ENCODE measurements at regions not wholly inside any gene's neighbourhood (a gene's known extent, or its start where the extent isn't known, plus 50 kb on each side); places are given as distances from the start of the nearest gene placed in this dataset.

GRCh38 chr10:131559450-131559911 is 248.0 kb upstream of the TCERG1L start:
- Mint-ChIP-seq H3K27me3 (peaks cover 11% of the 10 kb centered on the region), H3K9me3 (ENCODE audit: low read depth) (peaks cover under 1% of the 10 kb centered on the region), H3K4me3 (no peak overlapping the region), H3K36me3 (no peaks in the 10 kb centered on the region), H3K4me1 (ENCODE audit: low read depth) (no peaks in the 10 kb centered on the region), H3K27ac (no peak overlapping the region)

DNA sequence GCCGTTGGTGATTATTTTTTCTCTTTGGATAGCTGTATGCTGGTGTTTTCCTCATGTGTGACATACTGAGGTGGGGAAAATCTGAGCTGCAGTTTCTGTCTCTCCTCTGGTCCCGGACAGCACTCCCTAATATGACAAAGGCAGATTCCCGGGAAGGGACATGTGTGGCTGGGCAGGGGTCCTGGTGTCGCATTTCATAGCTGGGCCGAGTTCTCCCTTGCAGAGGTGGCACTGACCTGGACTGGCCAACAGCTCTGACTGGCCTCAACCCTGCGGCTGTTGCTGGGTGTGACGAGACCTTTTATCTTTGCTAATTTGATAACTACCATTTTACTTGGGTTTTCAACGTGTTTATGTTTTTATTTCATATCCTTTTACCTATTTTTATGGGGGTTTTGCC is 248.6 kb upstream of the TCERG1L start:
- no peak overlapping the region for H3K27ac Mint-ChIP-seq
- H3K9me3 Mint-ChIP-seq (ENCODE audit: low read depth), result peaks cover 6% of the 10 kb centered on the region
- H3K4me1 Mint-ChIP-seq (ENCODE audit: low read depth), result no peaks in the 10 kb centered on the region
- H3K4me3 Mint-ChIP-seq, result no peak overlapping the region
- H3K36me3 Mint-ChIP-seq, result no peaks in the 10 kb centered on the region
- H3K27me3 Mint-ChIP-seq, result peaks cover 11% of the 10 kb centered on the region

DNA sequence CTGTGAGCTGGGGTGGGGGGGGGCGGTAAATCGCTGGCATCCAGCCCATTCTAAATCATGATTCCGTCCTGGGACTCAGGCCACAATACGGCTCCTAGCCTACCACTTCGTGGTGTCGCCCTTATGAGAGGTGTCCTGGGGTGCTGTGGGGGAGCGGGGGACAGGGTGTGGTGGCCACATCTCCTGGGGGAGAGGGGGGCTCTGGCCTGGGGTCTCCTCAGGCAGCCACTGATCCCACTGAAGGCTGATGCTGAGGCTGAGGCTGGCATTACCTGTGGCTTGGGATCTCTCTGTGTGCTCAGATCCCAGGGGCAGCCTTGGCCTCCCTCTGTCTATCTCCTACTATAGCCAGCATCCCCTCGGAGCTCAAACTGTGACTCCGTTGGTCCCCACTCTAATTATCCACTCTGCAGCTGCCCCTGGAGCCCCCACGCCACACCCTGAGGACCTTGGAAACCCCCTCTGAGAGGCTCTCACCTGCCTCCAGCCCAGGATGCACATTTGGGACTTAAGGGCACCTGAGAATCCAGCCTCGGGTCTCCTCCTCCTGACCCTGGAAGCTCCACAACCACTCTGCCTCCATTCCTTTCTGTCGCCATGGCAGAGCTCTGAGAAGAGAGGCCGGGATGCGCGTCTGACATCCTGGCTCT is 249.3 kb upstream of the TCERG1L start:
- Mint-ChIP-seq H3K4me3 (no peak overlapping the region), H3K27ac (no peak overlapping the region), H3K27me3 (peaks cover 11% of the 10 kb centered on the region), H3K4me1 (ENCODE audit: low read depth) (no peaks in the 10 kb centered on the region), H3K36me3 (no peaks in the 10 kb centered on the region), H3K9me3 (ENCODE audit: low read depth) (peaks cover 9% of the 10 kb centered on the region)

DNA sequence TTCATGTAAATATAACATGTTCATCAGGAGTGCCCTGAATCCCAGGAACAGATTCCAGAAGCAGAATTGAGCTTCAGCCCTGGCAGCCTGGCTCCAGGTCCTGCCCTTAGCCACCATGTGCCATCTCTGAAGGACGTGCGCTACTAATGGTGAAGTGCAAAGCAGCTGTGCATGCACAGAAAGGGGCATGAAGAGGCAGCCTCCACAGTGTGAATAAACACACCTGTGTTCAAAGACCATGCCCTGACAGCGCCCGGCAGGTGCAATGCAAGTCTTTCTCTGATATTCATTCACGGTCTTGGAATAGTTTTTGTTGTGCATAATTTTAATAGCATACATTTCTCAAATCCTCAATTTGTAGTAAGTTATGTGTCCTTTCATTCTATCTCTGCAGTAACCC is 250.4 kb upstream of the TCERG1L start:
- H3K27me3 Mint-ChIP-seq, result peaks cover 11% of the 10 kb centered on the region
- peaks cover 9% of the 10 kb centered on the region for H3K9me3 Mint-ChIP-seq (ENCODE audit: low read depth)
- H3K36me3 Mint-ChIP-seq, result no peaks in the 10 kb centered on the region
- H3K27ac Mint-ChIP-seq, result no peak overlapping the region
- H3K4me3 Mint-ChIP-seq, result no peak overlapping the region
- H3K4me1 Mint-ChIP-seq (ENCODE audit: low read depth), result no peaks in the 10 kb centered on the region

- H3K4me1 Mint-ChIP-seq (ENCODE audit: low read depth), result no peaks in the 10 kb centered on the region
- no peaks in the 10 kb centered on the region for H3K36me3 Mint-ChIP-seq
- no peak overlapping the region for H3K4me3 Mint-ChIP-seq
- no peak overlapping the region for H3K27ac Mint-ChIP-seq
- H3K27me3 Mint-ChIP-seq, result peaks cover 11% of the 10 kb centered on the region
- peaks cover 9% of the 10 kb centered on the region for H3K9me3 Mint-ChIP-seq (ENCODE audit: low read depth)
These were observed 251.9 kb upstream of the TCERG1L start for GRCh38 chr10:131563411-131563810.

DNA sequence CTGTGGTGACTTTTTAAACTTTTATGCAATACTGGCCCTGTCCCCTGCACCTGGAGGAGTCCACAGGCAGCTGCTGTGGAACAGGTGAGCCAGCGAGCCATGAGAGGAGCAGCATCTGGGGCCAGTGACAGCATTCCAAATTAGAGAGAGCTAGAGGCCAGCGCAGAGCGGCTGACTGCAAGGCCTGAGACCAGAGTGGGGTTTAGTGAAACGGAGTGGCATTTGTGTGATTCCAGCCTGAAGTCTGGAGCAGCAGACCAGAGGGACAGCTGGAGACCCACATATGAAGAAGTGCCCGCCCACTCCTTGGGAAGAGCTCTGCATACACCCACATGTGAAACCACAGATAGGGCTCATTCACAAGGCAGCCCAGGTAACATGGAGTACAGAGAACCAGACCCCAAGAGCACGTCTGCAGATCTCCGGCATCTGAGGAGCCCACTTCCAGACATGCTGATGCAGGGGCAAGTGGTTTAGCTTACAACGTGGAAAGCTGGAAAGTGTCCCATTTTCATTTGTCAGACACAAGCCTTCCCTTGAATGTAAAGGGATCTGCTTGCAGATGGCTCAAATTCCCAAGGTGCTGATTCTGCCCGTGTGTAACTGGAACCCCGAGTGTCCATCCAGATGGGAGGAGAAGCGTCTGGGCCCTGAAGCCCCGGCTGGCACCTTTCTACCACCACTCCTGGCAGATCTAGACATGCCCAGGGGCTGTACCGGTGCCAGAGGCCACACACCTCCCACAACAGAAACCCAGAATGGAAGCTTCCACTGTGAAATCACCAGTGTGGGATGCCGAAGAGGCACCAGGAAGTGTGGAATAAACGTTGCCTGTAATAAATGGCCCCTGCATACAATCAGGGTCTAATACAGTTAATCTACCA is 256.0 kb upstream of the TCERG1L start:
- no peaks in the 10 kb centered on the region for H3K4me1 Mint-ChIP-seq (ENCODE audit: low read depth)
- peaks cover 9% of the 10 kb centered on the region for H3K9me3 Mint-ChIP-seq (ENCODE audit: low read depth)
- no peak overlapping the region for H3K27ac Mint-ChIP-seq
- peaks cover 4% of the 10 kb centered on the region for H3K27me3 Mint-ChIP-seq
- no peak overlapping the region for H3K4me3 Mint-ChIP-seq
- H3K36me3 Mint-ChIP-seq, result no peaks in the 10 kb centered on the region

DNA sequence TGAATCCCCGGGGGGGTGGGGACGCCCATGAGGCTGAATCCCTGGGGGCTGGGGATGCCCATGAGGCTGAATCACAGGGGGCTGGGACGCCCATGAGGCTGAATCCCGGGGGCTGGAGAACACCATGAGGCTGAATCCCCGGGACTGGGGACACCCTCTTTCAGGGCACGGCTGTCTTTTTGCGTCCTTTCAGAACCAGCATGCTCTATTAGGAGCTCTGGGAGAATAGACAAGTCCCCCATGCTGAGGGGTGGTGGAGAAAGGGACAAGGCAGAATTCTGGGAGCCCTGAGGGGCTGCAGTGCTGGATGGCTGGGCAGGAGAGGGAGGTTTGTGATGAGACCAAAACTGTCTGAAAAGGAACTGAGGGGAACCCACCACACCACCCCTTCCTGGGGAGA is 257.3 kb upstream of the TCERG1L start:
- Mint-ChIP-seq H3K27me3 (no peaks in the 10 kb centered on the region), H3K4me3 (no peak overlapping the region), H3K36me3 (no peaks in the 10 kb centered on the region)

DNA sequence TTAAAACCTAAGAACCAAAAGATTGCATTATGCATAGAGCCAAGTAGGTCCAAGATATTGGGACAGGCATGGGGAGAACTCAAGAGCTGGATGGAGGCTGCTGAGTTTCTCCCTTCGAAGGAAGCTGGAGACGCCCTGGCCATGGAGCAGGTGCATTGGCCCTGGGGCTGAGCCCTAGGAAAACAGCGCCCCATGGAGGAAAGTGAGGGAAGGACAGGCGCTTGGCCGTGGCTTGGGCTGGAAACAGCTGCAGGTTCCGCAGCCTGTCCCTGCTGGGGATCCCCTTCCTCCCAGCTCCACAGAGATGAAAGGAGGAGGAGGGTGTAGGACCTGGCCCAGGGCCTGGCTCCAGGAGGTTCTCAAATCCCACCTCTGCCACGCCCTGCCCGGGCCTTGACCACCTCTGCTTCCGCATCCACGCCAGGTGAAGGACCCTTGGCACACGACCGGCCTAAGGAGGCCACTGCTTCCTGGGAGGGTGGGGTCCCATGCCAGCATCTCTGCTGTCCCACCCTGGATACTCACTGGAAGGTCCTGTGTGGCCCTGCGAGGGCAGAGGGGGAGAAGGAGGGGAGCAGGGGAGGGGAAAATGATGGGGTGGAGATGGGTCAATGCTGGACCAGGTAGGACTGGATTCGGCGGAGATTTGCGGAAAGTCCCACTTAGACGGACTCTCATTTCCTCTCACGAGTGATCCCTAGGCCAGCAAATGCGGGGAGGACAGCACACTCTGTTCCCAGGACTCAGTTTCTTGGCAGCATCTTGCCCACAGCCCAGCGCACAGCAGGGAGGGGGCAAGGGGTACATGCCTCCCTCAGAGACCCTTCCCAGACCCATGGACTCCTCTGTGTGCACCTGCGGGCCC is 258.6 kb upstream of the TCERG1L start:
- no peaks in the 10 kb centered on the region for H3K4me1 Mint-ChIP-seq (ENCODE audit: low read depth)
- no peak overlapping the region for H3K4me3 Mint-ChIP-seq
- no peaks in the 10 kb centered on the region for H3K36me3 Mint-ChIP-seq

More for the DNA sequence above, 257.3 kb upstream of the TCERG1L start:
- Mint-ChIP-seq H3K4me1 (ENCODE audit: low read depth) (no peaks in the 10 kb centered on the region), H3K9me3 (ENCODE audit: low read depth) (peaks cover 9% of the 10 kb centered on the region), H3K27ac (no peak overlapping the region)

GRCh38 chr10:131570716-131571307 is 259.3 kb upstream of the TCERG1L start:
- Mint-ChIP-seq H3K27ac (no peak overlapping the region), H3K36me3 (no peaks in the 10 kb centered on the region), H3K27me3 (no peaks in the 10 kb centered on the region), H3K9me3 (ENCODE audit: low read depth) (no peaks in the 10 kb centered on the region), H3K4me1 (ENCODE audit: low read depth) (no peaks in the 10 kb centered on the region), H3K4me3 (no peak overlapping the region)

More for the DNA sequence above, 258.6 kb upstream of the TCERG1L start:
- H3K27me3 Mint-ChIP-seq, result no peaks in the 10 kb centered on the region
- peaks cover 3% of the 10 kb centered on the region for H3K9me3 Mint-ChIP-seq (ENCODE audit: low read depth)
- no peak overlapping the region for H3K27ac Mint-ChIP-seq

- no peaks in the 10 kb centered on the region for H3K27me3 Mint-ChIP-seq
- no peak overlapping the region for H3K4me3 Mint-ChIP-seq
- no peak overlapping the region for H3K27ac Mint-ChIP-seq
- no peaks in the 10 kb centered on the region for H3K36me3 Mint-ChIP-seq
- no peaks in the 10 kb centered on the region for H3K4me1 Mint-ChIP-seq (ENCODE audit: low read depth)
- H3K9me3 Mint-ChIP-seq (ENCODE audit: low read depth), result no peaks in the 10 kb centered on the region
These were observed 259.8 kb upstream of the TCERG1L start for GRCh38 chr10:131571346-131571745.

DNA sequence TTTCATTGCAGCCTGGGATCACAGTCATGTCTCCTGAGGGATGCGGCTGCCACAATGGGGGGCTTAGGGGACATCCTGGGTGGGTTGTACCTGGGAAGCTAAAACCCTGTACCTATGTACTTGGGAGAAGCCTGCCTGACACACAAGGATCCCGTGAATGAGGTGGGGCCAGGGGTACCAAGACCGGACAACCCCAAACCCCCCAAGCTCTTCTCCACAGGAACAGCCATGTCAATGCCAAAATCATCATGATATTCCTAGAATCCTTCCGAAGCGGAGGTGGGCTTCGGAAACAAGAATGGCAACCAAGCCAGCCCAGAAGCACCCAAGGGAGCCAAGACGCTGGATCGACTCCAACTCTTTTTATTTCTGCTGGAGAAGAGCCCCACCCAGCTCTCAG is 260.3 kb upstream of the TCERG1L start:
- H3K27me3 Mint-ChIP-seq, result no peaks in the 10 kb centered on the region
- no peak overlapping the region for H3K4me3 Mint-ChIP-seq
- no peaks in the 10 kb centered on the region for H3K4me1 Mint-ChIP-seq (ENCODE audit: low read depth)
- H3K9me3 Mint-ChIP-seq (ENCODE audit: low read depth), result no peaks in the 10 kb centered on the region
- H3K27ac Mint-ChIP-seq, result no peak overlapping the region
- H3K36me3 Mint-ChIP-seq, result no peaks in the 10 kb centered on the region

DNA sequence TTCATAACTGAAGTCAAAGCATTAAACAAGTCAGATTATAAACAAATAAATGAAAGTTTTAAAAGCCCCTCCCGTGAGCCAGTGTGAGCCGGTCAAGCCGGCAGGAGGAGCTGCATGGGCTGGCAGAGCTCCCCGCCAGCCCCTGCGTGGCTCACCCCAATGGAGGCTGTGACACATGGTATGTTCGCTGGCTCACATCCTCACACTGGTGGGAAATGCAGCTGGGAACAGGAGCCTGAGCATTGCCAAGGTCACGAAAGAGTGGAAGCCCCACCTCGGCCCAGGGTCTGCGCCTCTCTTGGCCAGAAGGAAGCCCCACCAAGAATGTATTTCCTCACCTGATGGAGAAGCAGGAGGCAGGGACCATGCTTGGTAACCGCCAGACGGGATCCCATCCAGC is 261.7 kb upstream of the TCERG1L start:
- Mint-ChIP-seq H3K4me3 (no peak overlapping the region), H3K27me3 (no peaks in the 10 kb centered on the region), H3K27ac (no peak overlapping the region), H3K9me3 (ENCODE audit: low read depth) (no peaks in the 10 kb centered on the region), H3K4me1 (ENCODE audit: low read depth) (no peaks in the 10 kb centered on the region), H3K36me3 (no peaks in the 10 kb centered on the region)

DNA sequence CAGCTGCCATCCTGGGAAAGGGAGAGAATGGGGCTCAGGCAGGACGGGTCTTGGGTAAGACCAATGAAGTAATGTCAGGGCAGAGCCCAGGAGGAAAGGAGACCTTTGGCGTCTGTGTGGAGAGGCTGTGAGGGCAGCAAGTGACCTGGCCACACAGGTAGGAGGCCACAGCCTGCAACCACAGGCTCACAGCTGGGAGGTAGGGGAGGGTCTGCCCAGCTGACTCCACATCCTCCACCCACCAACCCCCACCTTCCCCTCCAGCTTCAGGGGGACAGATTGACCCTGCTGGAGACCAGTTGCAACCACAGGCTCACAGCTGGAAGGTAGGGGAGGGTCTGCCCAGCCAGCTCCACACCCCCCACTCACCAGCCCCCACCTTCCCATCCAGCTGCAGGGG is 262.2 kb upstream of the TCERG1L start:
- no peaks in the 10 kb centered on the region for H3K9me3 Mint-ChIP-seq (ENCODE audit: low read depth)
- H3K27ac Mint-ChIP-seq, result no peak overlapping the region
- H3K27me3 Mint-ChIP-seq, result no peaks in the 10 kb centered on the region
- H3K4me1 Mint-ChIP-seq (ENCODE audit: low read depth), result no peaks in the 10 kb centered on the region
- H3K4me3 Mint-ChIP-seq, result no peak overlapping the region
- no peaks in the 10 kb centered on the region for H3K36me3 Mint-ChIP-seq

DNA sequence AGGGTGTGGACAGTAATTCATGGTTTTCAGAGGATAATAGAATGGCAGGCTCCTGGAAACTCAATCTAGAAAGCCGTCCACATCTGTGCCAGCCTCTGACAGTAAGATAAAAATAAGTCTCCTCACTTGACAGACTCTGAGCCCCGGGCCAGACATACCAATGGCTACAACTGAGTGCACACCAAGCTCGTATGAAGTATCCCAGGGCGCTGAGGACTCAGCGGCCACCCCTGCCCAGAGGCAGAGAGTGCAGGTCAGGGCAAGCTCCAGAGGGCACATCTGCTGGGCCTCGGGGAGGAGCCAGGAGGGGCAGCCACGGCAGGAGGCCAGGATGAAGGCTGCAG is 262.8 kb upstream of the TCERG1L start:
- Mint-ChIP-seq H3K9me3 (ENCODE audit: low read depth) (no peaks in the 10 kb centered on the region), H3K27ac (no peak overlapping the region), H3K36me3 (no peaks in the 10 kb centered on the region), H3K4me1 (ENCODE audit: low read depth) (no peaks in the 10 kb centered on the region), H3K27me3 (no peaks in the 10 kb centered on the region), H3K4me3 (no peak overlapping the region)

Data from activated naive CD8-positive, alpha-beta T cell (primary cell).